Ishikawa (cell line): ENCODE measurements at regions not wholly inside any gene's neighbourhood (a gene's known extent, or its start where the extent isn't known, plus 50 kb on each side); places are given as distances from the start of the nearest gene placed in this dataset.

Experiments used
- EP300 ChIP-seq: IDR thresholded peaks from 2 replicates; pipeline ENCODE4 v1.6.1; 2012; ENCODE audit warnings: borderline replicate concordance
- REST ChIP-seq: IDR thresholded peaks from 2 replicates; pipeline ENCODE4 v1.6.1; 2012; ENCODE audit warnings: low read depth, mild to moderate bottlenecking
- TAF1 ChIP-seq: IDR thresholded peaks from 2 replicates; pipeline ENCODE4 v1.6.1; 2012; ENCODE audit warnings: low read depth, mild to moderate bottlenecking

- TF ChIP-seq TAF1 (no peak), EP300 (no peak), REST (no peak)
Measured at GRCh38 chr7:98474558-98474957, 73.7 kb upstream of the BAIAP2L1 start.
